CD4-positive, alpha-beta T cell treated with Interleukin-17A for 1 hour (primary cell): ENCODE measurements at regions not wholly inside any gene's neighbourhood (a gene's known extent, or its start where the extent isn't known, plus 50 kb on each side); places are given as distances from the start of the nearest gene placed in this dataset.
"Not testable (repeated sequence)": the region's sequence is repeated elsewhere in the genome, so short reads cannot be mapped to it uniquely, and the experiment has no call there.

Experiments used
- DNase-seq: peaks from one replicate; pipeline ENCODE4 v3.0.0-alpha.2; 2020

DNA sequence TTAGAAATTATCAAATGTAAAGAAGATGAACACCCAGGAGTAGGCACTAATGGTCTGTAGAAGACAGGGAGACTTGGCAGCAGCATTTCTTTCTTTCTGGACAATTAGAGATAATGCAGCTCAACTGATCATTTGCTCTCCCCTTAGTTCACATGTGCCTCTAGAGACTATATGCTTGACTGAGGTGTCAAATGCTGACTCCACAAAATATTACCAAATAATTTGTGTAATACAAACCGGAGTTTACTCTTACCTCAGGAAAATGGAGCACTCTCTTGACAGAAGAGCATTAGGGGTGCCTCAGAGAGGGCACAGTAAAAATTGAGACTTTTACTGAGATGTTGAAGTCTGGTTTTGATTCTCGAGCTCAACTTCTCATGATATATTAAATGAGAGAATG lies 131.8 kb downstream of the ATP6V1G3 start:
- DNase-seq, result no peak

DNA sequence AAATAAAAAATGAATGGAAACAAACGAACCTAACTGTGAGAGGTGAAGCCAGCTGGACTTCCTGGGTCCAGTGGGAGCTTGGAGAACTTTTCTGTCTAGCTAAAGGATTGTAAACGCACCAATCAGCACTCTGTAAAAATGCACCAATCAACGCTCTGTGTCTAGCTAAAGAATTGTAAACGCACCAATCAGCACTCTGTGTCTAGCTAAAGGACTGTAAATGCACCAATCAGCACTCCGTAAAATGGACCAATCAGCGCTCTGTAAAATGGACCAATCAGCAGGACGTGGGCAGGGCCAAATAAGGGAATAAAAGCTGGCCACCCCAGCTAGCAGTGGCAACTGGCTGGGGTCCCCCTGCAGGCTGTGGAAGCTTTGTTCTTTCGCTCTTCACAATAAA lies 135.8 kb downstream of the ATP6V1G3 start:
- DNase-seq, result not testable (repeated sequence)

DNA sequence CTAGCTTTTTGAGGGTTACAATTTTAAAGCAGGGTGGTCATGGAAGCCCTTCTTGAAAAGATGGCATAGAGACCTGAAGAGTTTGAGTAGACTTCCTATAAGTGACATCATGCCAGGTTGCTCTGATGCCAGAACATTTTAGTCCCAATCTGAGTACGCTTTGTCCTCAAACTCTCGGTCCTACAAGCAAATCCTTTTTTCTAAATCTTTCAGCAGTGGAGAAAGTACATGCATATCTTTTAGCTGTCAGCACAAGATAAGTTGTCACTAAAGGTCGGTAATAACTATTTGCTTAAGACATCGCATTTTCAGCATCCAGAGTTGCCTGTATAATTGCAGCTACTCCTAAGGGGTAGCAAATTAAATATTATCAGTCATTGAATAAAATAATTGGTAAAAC lies 140.4 kb downstream of the ATP6V1G3 start:
- DNase-seq, result no peak

- no peak for DNase-seq
These were observed 141.0 kb downstream of the ATP6V1G3 start for GRCh38 chr1:198399452-198399851.

GRCh38 chr1:198397208-198397808 lies 143.2 kb downstream of the ATP6V1G3 start:
- DNase-seq, result no peak

DNA sequence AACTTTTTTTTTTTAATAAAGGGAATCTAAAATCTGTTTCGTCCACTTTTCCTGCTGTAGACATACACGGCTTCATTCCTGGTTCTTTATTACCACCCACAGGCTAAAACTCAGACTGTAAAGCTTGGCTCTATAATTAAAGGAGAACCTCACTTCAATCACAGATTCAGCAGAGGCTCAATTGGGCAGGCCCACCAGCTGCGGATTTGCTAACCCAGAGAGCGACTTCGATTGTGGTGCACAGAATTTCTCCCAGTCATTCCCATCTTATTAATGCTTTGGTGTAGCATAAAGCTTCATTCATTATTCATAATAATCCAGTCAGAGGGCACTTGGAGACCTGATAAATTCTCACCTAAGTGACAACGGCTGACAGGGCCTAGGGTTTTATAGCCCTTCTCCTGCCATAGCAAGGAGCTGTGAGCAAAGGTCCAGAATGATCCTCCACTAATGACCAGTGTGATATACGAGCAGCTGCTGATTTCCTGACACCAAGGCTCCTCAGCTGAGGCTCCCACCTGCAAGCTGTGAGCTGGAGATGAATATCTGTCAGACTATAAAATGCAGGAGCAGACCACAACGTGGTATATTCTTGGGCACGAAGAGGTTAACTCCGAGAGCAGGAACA lies 149.0 kb downstream of the ATP6V1G3 start:
- DNase-seq, result no peak

DNA sequence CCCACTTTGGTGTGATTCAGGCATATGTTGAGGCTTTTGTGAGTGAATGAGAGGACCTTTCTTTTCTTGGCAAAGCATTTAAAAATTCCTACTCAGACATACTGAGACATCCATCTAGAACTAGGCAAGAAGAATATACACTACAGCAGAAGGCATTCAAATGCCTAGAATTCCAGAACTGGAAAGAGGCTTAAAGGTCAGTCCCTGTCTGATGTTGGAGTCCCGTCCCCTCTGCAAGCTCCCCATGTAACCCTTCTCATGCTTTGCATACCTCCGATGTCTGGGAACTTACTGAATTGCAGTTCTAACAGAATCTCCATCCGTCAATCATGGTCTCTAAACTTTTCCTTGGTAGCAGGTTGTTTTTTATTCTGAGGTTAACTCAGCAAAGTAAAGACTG lies 152.9 kb downstream of the ATP6V1G3 start:
- no peak for DNase-seq

GRCh38 chr1:198380275-198380674 lies 160.2 kb downstream of the ATP6V1G3 start:
- DNase-seq, result no peak

GRCh38 chr1:198377702-198378101 lies 162.8 kb downstream of the ATP6V1G3 start:
- DNase-seq, result no peak

DNA sequence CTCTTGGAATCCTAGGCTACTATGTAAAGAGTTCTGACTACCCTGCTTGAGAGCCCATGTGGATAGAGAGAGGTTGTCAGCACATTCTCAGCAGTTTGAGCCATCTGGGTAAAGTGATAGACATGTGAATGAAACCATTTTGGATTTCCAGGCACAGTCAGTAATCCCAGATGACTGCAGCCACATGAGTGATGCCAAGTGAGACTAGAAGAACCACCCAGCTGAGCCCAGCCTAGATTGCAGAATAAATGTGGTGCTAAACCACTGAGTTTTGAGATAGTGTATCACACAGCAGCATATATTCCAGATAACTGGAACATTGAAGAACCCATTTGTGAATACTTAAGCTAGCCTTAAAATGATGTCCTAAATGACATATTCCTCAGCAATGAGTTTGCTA lies 166.2 kb downstream of the ATP6V1G3 start:
- DNase-seq, result no peak

- DNase-seq, result no peak
These were observed 167.1 kb downstream of the ATP6V1G3 start for GRCh38 chr1:198373376-198373775.
